Jurkat, Clone E6-1 (cell line): ENCODE measurements at regions not wholly inside any gene's neighbourhood (a gene's known extent, or its start where the extent isn't known, plus 50 kb on each side); places are given as distances from the start of the nearest gene placed in this dataset.
"Not testable (repeated sequence)": the region's sequence is repeated elsewhere in the genome, so short reads cannot be mapped to it uniquely, and the experiment has no call there.

Source experiments
- DNase-seq: peaks from one replicate; pipeline ENCODE4 v3.0.0-alpha.2; 2011; ENCODE audit warnings: low read depth, low spot score
- H3K4me3 ChIP-seq: 2 replicates; pipeline ENCODE4 v1.5.1; 2011; ENCODE audit warnings: mild to moderate bottlenecking, low read length, control low read depth, moderate library complexity

DNA sequence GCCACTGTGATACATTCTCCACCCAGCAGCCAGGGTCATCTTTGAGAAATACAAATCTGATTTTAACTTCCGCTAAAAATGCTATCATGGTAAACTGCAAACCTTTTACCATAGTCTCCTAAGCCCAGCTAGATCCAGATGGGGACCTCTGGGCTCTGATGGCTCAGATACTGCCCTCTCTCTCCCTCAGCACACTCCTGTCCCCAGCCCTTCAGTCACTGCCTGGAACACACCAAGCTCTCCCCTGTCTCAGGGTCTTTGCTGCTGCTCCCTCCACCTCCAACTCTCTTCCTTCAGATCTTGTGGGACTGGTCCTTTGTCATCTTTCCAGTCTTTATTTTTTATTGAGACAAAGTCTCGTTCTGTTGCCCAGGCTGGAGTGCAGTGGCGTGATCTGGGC is 65.1 kb downstream of the SPRY4 start:
- no peak overlapping the region for H3K4me3 ChIP-seq

GRCh38 chr5:142255831-142256230 is 69.0 kb downstream of the SPRY4 start:
- DNase-seq: no peak
- H3K4me3 ChIP-seq: no peak overlapping the region

More for the DNA sequence above, 65.1 kb downstream of the SPRY4 start:
- no peak for DNase-seq

- DNase-seq: no peak
- H3K4me3 ChIP-seq: no peak overlapping the region
These were observed 70.4 kb downstream of the SPRY4 start for GRCh38 chr5:142254431-142254830.

GRCh38 chr5:142253938-142254337 is 70.9 kb downstream of the SPRY4 start:
- no peak overlapping the region for H3K4me3 ChIP-seq
- no peak for DNase-seq

DNA sequence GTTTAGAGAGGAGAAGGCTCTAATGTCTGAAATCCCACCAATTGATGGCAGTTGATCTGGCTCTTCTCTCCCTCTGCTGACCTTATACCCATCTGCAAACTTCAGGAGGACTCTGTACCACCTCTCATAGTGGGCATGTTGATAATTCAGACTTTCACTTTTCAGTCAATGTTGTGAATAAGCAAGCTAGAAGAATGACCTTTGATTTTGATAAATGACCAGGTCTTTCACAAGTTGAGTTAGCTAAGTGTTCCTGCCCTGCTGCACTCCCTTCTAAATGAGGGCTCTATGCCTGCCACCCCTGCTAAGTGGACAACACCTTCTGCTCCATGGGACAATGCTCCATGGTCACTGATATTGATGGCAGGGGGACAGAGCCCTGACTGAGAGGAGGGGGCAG is 74.7 kb downstream of the SPRY4 start:
- H3K4me3 ChIP-seq: no peak overlapping the region
- no peak for DNase-seq

DNA sequence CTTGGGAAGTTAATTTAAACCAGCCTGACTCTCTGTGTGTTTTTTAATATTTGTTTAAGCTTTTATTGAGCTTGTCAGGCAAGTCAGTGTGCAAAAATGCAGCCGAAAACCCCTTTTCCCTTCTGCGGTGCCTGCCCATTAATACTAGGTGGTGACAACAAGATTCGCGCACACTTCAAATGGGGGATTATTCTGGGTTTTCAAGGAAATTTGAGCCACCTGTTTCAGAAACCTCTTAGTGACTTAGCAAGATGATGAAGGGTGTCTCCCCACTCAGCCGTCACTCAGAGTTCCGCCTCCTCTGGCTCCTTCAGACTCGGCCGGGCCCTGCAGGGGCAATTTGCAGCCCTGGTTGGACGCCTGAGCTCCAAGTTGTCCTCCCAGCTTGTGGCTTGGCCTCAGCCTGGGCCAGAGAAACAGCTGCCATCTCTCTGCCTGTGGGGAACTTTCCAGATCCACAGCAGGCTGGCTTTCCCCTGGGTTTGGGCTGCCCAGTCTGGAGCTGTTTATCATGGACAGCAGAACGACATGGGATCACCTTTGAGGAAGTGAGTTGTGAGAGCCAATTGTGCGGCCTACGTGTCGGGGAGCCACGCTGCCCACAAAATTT is 75.9 kb downstream of the SPRY4 start:
- no peak for DNase-seq
- no peak overlapping the region for H3K4me3 ChIP-seq

DNA sequence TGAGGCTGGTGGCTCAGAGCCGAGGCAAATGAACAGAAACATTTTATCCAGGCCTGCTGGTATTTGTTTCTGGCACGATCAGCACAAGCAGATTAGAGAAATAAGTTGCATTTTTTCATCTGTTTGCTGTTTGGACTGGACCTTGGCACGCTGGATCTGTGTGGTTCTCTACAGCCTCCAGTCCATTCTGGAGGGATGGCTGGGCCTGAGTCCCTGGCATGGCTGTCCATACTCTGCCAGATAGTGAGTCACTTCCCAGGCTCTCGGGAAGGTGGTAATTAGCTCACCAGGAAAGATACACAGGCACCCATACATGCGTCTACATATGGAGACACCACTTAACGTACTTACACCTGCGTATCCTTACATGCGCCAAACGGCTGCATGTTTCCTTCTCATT is 78.6 kb downstream of the SPRY4 start:
- H3K4me3 ChIP-seq: no peak overlapping the region
- DNase-seq: no peak

GRCh38 chr5:142245786-142246185 is 79.0 kb downstream of the SPRY4 start:
- no peak for DNase-seq
- H3K4me3 ChIP-seq: no peak overlapping the region

DNA sequence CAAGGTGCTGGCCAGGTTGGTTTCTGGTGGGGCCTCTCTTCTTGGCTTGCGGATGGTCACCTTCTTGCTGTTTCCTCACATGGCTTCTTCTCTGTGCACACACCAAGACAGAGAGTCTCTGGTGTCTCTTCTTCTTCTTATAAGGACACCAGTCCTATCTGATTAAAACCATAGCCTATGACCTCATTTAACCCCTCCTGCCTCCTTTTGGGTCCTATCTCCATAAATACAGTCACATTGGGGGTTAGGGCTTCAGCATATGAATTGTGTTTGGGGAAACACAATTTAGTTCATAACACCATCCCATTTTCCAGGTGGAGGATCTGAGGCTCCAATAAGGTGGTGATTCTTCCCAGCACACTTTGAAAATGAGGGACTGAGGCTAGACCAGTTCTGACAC is 80.4 kb downstream of the SPRY4 start:
- no peak for DNase-seq
- H3K4me3 ChIP-seq: no peak overlapping the region

GRCh38 chr5:142242272-142242671 is 82.5 kb downstream of the SPRY4 start:
- no peak for DNase-seq
- H3K4me3 ChIP-seq: no peak overlapping the region

DNA sequence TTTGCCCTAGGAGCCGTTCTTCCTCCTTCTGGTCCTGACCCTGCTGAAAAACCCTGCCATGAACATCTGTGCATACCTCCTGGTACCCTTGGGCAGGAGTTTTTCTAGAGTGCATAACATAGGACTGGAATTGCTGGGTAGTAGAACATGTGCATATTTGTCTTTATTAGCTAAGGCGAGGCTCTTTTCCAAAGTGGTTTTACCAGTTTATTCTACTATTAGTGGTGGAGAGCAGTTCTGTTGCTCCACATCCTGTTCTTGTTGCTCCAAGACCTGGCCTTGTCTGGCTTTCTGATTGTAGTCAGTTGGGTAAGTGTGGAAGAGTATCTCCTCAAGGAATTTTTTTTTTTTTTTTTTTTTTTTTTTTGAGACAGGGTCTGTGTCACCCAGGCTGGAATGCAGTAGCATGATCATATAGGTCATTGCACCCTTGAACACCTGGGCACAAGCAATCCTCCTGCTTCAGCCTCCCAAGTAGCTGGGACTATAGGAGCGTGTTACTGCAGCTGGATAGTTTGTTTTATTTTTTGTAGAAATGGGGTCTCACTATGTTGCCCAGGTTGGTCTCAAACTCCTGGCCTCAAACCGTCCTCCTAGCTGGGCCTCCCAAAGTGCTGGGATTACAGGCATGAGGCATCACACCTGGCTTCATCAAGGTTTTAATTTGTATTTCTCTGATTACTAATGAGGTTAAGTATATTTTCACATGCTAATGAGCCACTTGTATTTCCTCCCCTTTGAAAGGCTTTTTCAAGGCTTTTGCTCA is 85.2 kb downstream of the SPRY4 start:
- no peak overlapping the region for H3K4me3 ChIP-seq
- no peak for DNase-seq

DNA sequence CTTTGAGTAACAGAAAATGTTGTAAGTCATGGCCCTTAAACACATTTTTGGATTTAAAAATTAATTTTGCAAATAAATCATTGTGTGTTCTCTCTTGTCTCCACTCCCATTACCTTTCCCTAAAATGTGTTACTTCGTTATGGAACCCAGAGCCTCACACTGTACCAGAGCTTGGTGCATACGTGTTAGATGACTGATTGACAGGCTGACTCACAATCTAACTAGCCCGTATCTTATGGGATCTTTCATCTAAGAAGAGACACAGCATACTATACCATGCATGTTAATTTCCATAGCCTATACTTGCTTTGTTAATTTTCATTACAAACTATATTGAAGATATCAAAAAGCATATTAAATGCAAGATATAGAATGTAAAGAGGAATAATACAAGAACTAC is 87.1 kb downstream of the SPRY4 start:
- DNase-seq: no peak
- no peak overlapping the region for H3K4me3 ChIP-seq

GRCh38 chr5:142236673-142237290 is 88.0 kb downstream of the SPRY4 start:
- not testable (repeated sequence) for H3K4me3 ChIP-seq, DNase-seq

DNA sequence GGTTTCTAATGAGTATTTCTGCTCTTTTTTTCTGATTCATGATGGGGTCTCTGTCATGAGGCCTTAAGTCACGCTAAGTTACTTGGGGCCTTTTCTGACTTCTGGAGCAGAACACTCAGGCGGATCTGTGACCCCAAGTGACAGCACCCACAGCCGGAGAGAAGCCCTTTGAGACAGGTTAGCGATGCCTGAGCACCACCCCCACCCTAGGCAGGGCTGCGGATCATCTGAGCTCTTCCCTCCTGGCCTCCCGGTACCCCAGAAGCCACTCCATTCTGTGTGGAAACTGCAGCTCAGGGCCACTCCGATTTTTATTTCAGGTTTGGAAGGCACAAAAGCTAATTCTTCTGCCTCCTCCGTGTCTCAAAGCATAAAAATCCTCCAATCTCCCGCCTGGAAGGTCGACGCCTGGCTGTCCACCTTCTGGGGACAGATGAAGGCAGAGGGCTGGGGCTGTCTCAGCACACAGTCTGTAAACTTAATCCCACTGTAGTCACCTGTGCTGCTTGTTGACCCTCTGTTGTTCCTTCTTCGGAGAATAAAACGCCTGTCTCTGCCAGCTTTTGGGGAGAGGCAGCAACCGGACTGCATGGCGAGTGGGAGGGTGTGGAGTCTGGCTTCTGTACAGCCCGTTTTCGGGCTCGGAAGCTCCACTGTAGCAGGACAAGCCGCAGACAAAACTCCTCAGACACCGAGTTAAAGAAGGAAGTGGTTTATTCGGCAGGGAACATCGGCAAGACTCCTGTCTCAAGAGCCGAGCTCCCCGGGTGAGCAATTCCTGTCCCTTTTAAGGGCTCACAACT is 88.8 kb downstream of the SPRY4 start:
- no peak overlapping the region for H3K4me3 ChIP-seq
- no peak for DNase-seq

DNA sequence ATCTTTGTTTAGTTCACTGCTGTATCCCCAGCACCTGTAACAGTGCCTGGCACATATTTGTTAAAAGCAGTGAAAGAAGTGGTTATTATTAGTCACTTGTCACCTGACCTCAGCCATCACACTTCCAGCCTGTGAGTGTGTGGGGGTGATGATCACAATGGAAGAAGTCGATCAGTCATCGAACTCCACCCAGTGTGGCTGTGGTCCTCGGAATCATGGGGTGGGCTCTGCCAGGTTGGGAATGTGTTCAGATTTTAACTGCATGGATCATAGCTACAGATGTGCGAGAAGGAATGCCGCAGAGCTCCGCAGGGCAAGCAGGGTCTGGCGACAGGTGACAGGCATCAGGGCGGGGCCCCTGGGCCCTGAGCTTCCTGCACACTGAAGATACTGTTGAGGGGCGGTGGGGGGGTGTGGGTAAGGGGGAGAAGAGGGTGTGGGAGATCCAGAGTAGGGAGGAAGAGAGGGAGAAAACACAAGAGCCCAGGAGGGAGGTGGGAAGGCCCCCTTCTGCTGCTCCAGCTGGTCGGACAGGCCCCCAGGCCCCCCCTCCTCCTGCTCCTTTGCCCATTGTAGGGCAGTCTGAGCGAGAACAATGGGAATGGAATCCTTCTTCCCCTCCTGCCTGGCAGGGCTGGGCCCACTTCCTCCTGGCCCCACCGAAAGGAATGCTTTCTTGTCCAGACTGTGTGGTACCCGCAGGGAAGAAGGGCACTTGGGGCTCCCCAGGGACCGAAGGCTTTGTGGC is 89.6 kb downstream of the SPRY4 start:
- no peak for DNase-seq

DNA sequence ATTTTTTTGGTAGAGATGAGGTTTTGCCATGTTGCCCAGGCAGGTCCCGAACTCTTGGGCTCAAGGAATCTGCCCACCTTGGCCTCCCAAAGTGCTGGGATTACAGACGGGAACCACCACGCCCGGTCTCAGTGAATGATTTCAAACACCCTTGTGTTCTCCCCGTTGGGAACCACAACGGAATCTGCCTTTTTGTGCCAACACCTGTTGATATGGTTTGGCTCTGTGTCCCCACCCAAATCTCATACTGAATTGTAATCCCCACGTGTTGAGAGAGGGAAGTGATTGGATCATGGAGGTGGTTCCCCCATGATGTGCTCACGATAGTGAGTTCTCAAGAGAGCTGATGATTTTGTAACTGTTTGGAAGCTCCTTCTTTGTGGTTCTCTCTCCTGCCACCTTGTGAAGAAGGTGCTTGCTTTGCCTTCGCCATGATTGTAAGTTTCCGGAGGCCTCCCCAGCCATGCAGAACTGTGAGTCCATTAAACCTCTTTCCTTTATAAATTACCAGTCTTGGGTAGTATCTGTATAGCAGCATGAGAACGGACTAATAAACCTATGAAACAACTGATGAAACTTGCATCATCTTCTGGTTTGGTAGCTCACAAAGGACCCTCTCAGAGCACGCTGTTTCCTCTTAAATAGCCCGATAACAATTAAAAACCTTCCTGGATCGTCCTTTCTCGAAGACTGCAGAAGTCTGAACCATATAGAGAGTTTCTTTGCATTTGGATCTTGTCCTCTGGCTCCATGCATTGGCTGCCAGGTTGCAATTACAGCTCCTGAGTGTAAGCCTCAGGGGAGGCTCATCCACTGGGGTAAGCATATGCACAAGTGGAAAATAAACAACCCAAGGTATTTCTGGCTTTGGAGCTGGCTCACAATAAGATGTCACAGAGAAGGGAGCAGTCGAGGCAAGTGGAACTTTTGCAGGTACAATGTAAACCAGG is 91.5 kb downstream of the SPRY4 start:
- no peak for DNase-seq
- no peak overlapping the region for H3K4me3 ChIP-seq

More for the DNA sequence above, 89.6 kb downstream of the SPRY4 start:
- H3K4me3 ChIP-seq: no peak overlapping the region

DNA sequence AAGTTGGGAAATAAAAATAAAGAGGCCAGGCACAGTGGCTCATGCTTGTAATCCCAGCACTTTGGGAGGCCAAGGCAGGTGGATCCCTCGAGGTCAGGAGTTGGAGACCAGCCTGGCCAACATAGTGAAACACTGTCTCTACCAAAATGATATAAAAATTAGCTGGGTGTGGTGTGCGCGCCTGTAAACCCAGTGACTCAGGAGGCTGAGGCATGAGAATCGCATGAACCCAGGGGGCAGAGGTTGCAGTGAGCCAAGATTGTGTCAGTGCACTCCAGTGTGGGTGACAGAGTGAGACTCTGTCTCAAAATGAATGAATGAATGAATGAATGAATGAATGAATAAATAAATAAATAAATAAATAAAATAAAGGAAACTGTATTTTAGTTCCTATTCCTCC is 93.9 kb downstream of the SPRY4 start:
- not testable (repeated sequence) for H3K4me3 ChIP-seq, DNase-seq

DNA sequence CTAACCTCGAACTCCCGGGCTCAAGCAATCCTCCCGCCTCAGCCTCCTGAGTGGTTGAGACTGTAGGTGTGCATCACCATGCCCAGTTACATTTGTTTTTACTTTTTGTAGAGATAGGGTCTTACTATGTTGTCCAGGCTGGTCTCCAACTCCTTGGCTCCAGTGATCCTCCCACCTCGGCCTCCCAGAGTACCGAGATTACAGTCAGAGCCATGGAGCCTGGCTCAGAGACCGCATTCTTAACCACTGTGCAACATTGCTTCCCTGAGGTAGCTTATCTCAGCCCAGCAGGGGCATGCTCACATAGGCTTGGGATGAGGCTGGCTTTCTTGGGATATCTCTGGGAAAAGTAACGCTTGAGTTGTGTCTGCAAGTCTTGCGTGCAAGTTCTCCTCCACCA is 99.7 kb downstream of the SPRY4 start:
- no peak for DNase-seq

More for the DNA sequence above, 99.7 kb downstream of the SPRY4 start:
- no peak overlapping the region for H3K4me3 ChIP-seq
